SK-N-SH treated with all-trans-retinoic acid at 6 μM for 48 hours (cell line): ENCODE measurements at regions not wholly inside any gene's neighbourhood (a gene's known extent, or its start where the extent isn't known, plus 50 kb on each side); places are given as distances from the start of the nearest gene placed in this dataset.

Experiments used
- ATAC-seq: fragments of 200-7000 bp; cut with Tn5 transposase; 3 replicates; pipeline ENCODE4 v1.9.1; 2020; ENCODE audit warnings: mild to moderate bottlenecking, moderate library complexity
- CREB5 ChIP-seq: fragments of 250-450 bp; sonication (Bioruptor Pico); IDR thresholded peaks from 2 replicates; pipeline ENCODE4 v1.5.1; 2020; ENCODE audit warnings: low read depth, mild to moderate bottlenecking, moderate library complexity
- CSDC2 ChIP-seq: fragments of 250-450 bp; sonication (Bioruptor Pico); IDR thresholded peaks from 2 replicates; pipeline ENCODE4 v1.5.0; 2020; ENCODE audit warnings: mild to moderate bottlenecking, moderate library complexity
- CSRNP3 ChIP-seq: fragments of 250-450 bp; sonication (Bioruptor Pico); IDR thresholded peaks from 2 replicates; pipeline ENCODE4 v1.5.1; 2021; ENCODE audit warnings: mild to moderate bottlenecking, moderate library complexity
- ESRRG ChIP-seq: fragments of 250-450 bp; sonication (Bioruptor Pico); IDR thresholded peaks from 2 replicates; pipeline ENCODE4 v1.6.1; 2021; ENCODE audit warnings: mild to moderate bottlenecking
- GLIS3 ChIP-seq: fragments of 250-450 bp; sonication (Bioruptor Pico); IDR thresholded peaks from 2 replicates; pipeline ENCODE4 v1.5.0; 2020; ENCODE audit warnings: mild to moderate bottlenecking, moderate library complexity
- ISL1 ChIP-seq: fragments of 250-450 bp; sonication (Bioruptor Pico); IDR thresholded peaks from 2 replicates; pipeline ENCODE4 v2.1.2; 2022; ENCODE audit warnings: mild to moderate bottlenecking, moderate library complexity
- OSR1 ChIP-seq: fragments of 250-450 bp; sonication (Bioruptor Pico); IDR thresholded peaks from 2 replicates; pipeline ENCODE4 v1.8.0; 2022; ENCODE audit warnings: moderate library complexity, mild to moderate bottlenecking, inconsistent platforms
- PATZ1 ChIP-seq: fragments of 250-450 bp; sonication (Bioruptor Pico); IDR thresholded peaks from 2 replicates; pipeline ENCODE4 v1.8.0; 2020; ENCODE audit warnings: mild to moderate bottlenecking, moderate library complexity, borderline replicate concordance
- POU6F1 ChIP-seq: fragments of 250-450 bp; sonication (Bioruptor Pico); IDR thresholded peaks from 2 replicates; pipeline ENCODE4 v1.8.0; 2021; ENCODE audit warnings: low read depth, mild to moderate bottlenecking, moderate library complexity, borderline replicate concordance
- PPARA ChIP-seq: fragments of 250-450 bp; sonication (Bioruptor Pico); IDR thresholded peaks from 2 replicates; pipeline ENCODE4 v1.5.0; 2020; ENCODE audit warnings: mild to moderate bottlenecking, borderline replicate concordance
- RARB ChIP-seq: fragments of 250-450 bp; sonication (Bioruptor Pico); IDR thresholded peaks from 2 replicates; pipeline ENCODE4 v1.8.0; 2021; ENCODE audit warnings: mild to moderate bottlenecking, moderate library complexity
- SNAI2 ChIP-seq: fragments of 250-450 bp; sonication (Bioruptor Pico); IDR thresholded peaks from 2 replicates; pipeline ENCODE4 v1.5.0; 2020; ENCODE audit warnings: mild to moderate bottlenecking, moderate library complexity
- TOX ChIP-seq: fragments of 250-450 bp; sonication (Bioruptor Pico); IDR thresholded peaks from 2 replicates; pipeline ENCODE4 v1.8.0; 2021; ENCODE audit warnings: mild to moderate bottlenecking, moderate library complexity, borderline replicate concordance
- ZFP3 ChIP-seq: fragments of 250-450 bp; sonication (Bioruptor Pico); IDR thresholded peaks from 2 replicates; pipeline ENCODE4 v1.5.0; 2020; ENCODE audit warnings: mild to moderate bottlenecking, moderate library complexity
- ZFP30 ChIP-seq: fragments of 450-650 bp; formaldehyde crosslinking; IDR thresholded peaks from 2 replicates; pipeline ENCODE4 v1.5.0; 2022; ENCODE audit warnings: mild to moderate bottlenecking, moderate library complexity
- ZNF565 ChIP-seq: fragments of 450-650 bp; formaldehyde crosslinking; conservative IDR thresholded peaks from 2 replicates; pipeline ENCODE4 v1.5.0; 2020; ENCODE audit warnings: low read depth, mild to moderate bottlenecking, moderate library complexity
- ZNF70 ChIP-seq: fragments of 450-650 bp; formaldehyde crosslinking; IDR thresholded peaks from 2 replicates; pipeline ENCODE4 v1.5.0; 2020; ENCODE audit warnings: mild to moderate bottlenecking, moderate library complexity
- ZNF8 ChIP-seq: fragments of 450-650 bp; formaldehyde crosslinking; IDR thresholded peaks from 2 replicates; pipeline ENCODE4 v1.5.0; 2020; ENCODE audit warnings: mild to moderate bottlenecking, moderate library complexity
- TF ChIP-seq, protein P1 (sequence below): fragments of 250-450 bp; sonication (Bioruptor Pico); IDR thresholded peaks from 2 replicates; pipeline ENCODE4 v1.5.0; 2020; ENCODE audit warnings: mild to moderate bottlenecking, moderate library complexity

DNA sequence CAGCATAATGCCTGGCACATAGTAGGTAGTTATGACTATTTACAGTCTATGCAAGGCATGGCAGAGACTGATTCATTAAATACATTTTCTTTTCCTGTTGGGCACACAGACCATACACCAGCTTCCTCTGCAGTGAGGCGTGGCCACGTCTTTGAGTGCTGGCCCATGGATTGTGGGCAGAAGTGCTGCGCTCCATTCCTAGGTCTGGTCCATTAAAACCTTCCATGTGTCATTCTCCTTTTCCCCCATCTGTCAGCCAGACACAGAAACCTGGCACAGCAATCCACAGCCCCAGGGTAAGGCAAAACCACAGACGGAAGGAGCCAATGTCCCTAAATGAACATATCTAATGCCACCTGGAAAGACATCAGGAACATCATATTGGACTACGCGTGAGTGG lies 141.9 kb downstream of the TTC32 start:
- TF ChIP-seq PATZ1, result no peak
- TF ChIP-seq PPARA, result no peak
- TF ChIP-seq, protein P1, sequence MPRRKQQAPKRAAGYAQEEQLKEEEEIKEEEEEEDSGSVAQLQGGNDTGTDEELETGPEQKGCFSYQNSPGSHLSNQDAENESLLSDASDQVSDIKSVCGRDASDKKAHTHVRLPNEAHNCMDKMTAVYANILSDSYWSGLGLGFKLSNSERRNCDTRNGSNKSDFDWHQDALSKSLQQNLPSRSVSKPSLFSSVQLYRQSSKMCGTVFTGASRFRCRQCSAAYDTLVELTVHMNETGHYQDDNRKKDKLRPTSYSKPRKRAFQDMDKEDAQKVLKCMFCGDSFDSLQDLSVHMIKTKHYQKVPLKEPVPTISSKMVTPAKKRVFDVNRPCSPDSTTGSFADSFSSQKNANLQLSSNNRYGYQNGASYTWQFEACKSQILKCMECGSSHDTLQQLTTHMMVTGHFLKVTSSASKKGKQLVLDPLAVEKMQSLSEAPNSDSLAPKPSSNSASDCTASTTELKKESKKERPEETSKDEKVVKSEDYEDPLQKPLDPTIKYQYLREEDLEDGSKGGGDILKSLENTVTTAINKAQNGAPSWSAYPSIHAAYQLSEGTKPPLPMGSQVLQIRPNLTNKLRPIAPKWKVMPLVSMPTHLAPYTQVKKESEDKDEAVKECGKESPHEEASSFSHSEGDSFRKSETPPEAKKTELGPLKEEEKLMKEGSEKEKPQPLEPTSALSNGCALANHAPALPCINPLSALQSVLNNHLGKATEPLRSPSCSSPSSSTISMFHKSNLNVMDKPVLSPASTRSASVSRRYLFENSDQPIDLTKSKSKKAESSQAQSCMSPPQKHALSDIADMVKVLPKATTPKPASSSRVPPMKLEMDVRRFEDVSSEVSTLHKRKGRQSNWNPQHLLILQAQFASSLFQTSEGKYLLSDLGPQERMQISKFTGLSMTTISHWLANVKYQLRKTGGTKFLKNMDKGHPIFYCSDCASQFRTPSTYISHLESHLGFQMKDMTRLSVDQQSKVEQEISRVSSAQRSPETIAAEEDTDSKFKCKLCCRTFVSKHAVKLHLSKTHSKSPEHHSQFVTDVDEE (CRISPR knock-in tag), result no peak
- no peak for TF ChIP-seq ZNF565
- TF ChIP-seq GLIS3 (CRISPR knock-in tag), result no peak
- no peak for TF ChIP-seq RARB
- TF ChIP-seq, all 23 proteins: peak for 0
- no peak; the same call in 2 of the 3 replicates for ATAC-seq

DNA sequence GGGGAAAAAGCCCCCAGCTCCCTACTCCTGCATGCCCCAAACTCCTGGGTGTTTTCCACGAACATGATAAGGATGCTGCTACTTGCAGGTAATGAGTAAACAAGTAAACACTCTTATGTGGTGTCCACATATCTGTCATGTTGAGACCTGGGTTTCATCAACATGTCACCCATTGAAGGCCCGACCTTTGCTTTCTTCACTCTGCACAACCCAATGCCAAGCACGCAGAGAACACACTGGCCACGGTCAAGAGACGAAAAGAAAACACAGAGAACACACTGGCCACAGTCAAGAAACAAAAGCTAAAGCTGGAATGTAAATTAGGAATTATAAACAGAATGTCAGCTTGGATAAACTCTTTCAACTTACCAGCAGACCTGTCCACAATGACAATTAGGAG lies 143.1 kb downstream of the TTC32 start:
- TF ChIP-seq ZFP3 (CRISPR knock-in tag) (no peak), ZNF8 (no peak)
- no peak for ATAC-seq

DNA sequence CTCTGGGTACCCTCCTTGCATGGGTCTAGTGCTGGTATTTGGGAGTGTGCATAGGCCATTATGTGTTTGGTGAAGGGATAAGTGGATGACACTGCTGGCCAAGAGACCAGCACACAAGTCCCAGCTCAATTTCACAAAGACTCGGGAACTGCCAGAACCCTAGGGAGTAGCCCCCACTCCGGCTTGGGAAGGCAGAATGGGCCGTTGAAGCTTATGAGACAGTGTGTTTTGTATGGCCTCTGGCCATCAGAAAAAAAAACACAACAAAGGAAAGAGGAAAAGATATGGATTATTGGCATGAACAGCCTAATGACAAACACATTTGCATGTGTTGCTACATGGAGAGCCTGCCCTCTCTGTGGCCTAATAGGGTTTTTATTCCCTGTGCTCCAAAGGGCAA lies 144.2 kb downstream of the TTC32 start:
- TF ChIP-seq ZFP30 (no peak), SNAI2 (no peak), CSDC2 (no peak), RARB (no peak), ISL1 (no peak), ESRRG (CRISPR knock-in tag) (no peak), CSRNP3 (no peak), CREB5 (CRISPR knock-in tag) (no peak), PATZ1 (no peak), TOX (CRISPR knock-in tag) (no peak), ZNF70 (CRISPR knock-in tag) (no peak)
- ATAC-seq, result no peak

DNA sequence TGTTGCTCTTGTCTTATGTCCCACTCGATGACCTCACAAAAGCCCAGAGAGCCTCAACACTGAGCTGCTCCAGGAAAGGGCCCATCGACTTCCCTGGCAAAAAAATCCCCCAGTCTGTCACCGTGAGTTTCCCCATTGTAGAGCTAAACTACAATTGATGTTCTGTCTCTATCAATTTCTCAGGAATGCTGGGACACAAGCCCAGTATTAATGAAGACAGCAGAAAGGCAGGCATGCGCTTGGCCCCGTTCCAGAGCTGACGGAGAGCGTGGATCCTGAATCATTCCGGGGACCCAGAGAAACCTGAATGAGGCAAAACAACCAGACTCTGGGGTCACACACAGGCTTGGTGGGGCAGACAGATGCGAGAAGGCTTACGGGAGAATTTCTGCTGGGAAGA lies 146.9 kb downstream of the TTC32 start:
- no peak for ATAC-seq
- no peak for TF ChIP-seq OSR1
- no peak for TF ChIP-seq TOX (CRISPR knock-in tag)
- TF ChIP-seq ISL1, result peak; percentile 20; the same call in 1 of the 2 replicates
- TF ChIP-seq SNAI2, result no peak
- no peak for TF ChIP-seq ZFP3 (CRISPR knock-in tag)
- no peak for TF ChIP-seq POU6F1 (CRISPR knock-in tag)
- TF ChIP-seq CSDC2, result no peak
- TF ChIP-seq, all 23 proteins: peak for 1
